ENCODE measurements at regions not wholly inside any gene's neighbourhood (a gene's known extent, or its start where the extent isn't known, plus 50 kb on each side); places are given as distances from the start of the nearest gene placed in this dataset.

GRCh38 chr10:130495891-130496636, 359.9 kb downstream of the GLRX3 start (continued):
- TF ChIP-seq ZNF331 (CRISPR knock-in tag; IDR thresholded peaks at IDR 0.05; ENCODE audit: low read depth), result no peak

GRCh38 chr10:130497056-130498010, 361.1 kb downstream of the GLRX3 start:
- no peak for TF ChIP-seq CTCF (conservative IDR thresholded peaks at IDR 0.05; ENCODE audit: low read depth in 2 of 2)
- TF ChIP-seq CREB1 (CRISPR knock-in tag; IDR thresholded peaks at IDR 0.05; ENCODE audit: low read depth), result no peak
- no peak for TF ChIP-seq ETS1 (IDR thresholded peaks at IDR 0.05)
- H3K27me3 Mint-ChIP-seq (ENCODE audit: insufficient read depth, low read depth, poor library complexity), result peaks cover 3% of the 10 kb centered on the region
- H3K4me2 ChIP-seq, result no peak overlapping the region
- peaks cover 65% of the 10 kb centered on the region for H3K36me3 Mint-ChIP-seq (ENCODE audit: low read depth)
- no peak for ATAC-seq
- H2AFZ ChIP-seq, result no peak overlapping the region
- no peaks in the 10 kb centered on the region for H3K27me3 ChIP-seq (ENCODE audit: insufficient read depth)
- H4K20me1 ChIP-seq (replicated peaks; ENCODE audit: insufficient read depth), result no peaks in the 10 kb centered on the region
- no peak overlapping the region for H3K27ac ChIP-seq (ENCODE audit: low read depth)
- H3F3A ChIP-seq (replicated peaks; ENCODE audit: low read depth), result no peaks in the 10 kb centered on the region
- H3K4me3 Mint-ChIP-seq, result no peak overlapping the region
- no peak overlapping the region for H3K4me3 ChIP-seq
- H3K4me1 Mint-ChIP-seq, result no peaks in the 10 kb centered on the region
- H3K36me3 ChIP-seq (ENCODE audit: insufficient read depth), result no peaks in the 10 kb centered on the region
- H3K9me2 ChIP-seq (ENCODE audit: insufficient read depth), result no peaks in the 10 kb centered on the region
- no peak overlapping the region for H3K27ac Mint-ChIP-seq
- H3K4me1 ChIP-seq (ENCODE audit: insufficient read depth), result no peaks in the 10 kb centered on the region
- no peak for DNase-seq (ENCODE audit: low spot score)
- H3K9me3 Mint-ChIP-seq, result peaks cover 100% of the 10 kb centered on the region
- no peaks in the 10 kb centered on the region for H3K79me2 ChIP-seq (replicated peaks; ENCODE audit: insufficient read depth)

- no peaks in the 10 kb centered on the region for H3K36me3 ChIP-seq (ENCODE audit: insufficient read depth)
- H2AFZ ChIP-seq, result no peak overlapping the region
- no peak overlapping the region for H3K27ac Mint-ChIP-seq
- H3K4me1 ChIP-seq (ENCODE audit: insufficient read depth), result no peaks in the 10 kb centered on the region
- H3F3A ChIP-seq (replicated peaks; ENCODE audit: low read depth), result no peaks in the 10 kb centered on the region
- H3K4me3 Mint-ChIP-seq, result no peak overlapping the region
- H3K4me1 Mint-ChIP-seq, result no peaks in the 10 kb centered on the region
- no peak overlapping the region for H3K4me3 ChIP-seq
- no peak for ATAC-seq
- no peak overlapping the region for H3K4me2 ChIP-seq
- no peak for DNase-seq (ENCODE audit: low spot score)
- peaks cover 3% of the 10 kb centered on the region for H3K27me3 Mint-ChIP-seq (ENCODE audit: insufficient read depth, low read depth, poor library complexity)
- peaks cover 63% of the 10 kb centered on the region for H3K36me3 Mint-ChIP-seq (ENCODE audit: low read depth)
- H3K27ac ChIP-seq (ENCODE audit: low read depth), result no peak overlapping the region
- no peaks in the 10 kb centered on the region for H4K20me1 ChIP-seq (replicated peaks; ENCODE audit: insufficient read depth)
- H3K79me2 ChIP-seq (replicated peaks; ENCODE audit: insufficient read depth), result no peaks in the 10 kb centered on the region
- H3K9me2 ChIP-seq (ENCODE audit: insufficient read depth), result no peaks in the 10 kb centered on the region
- no peaks in the 10 kb centered on the region for H3K27me3 ChIP-seq (ENCODE audit: insufficient read depth)
- H3K9me3 Mint-ChIP-seq, result peaks cover 100% of the 10 kb centered on the region
- no peak for TF ChIP-seq ETS1 (IDR thresholded peaks at IDR 0.05)
- TF ChIP-seq ZNF462 (CRISPR knock-in tag; IDR thresholded peaks at IDR 0.05), result no peak
These were observed 361.9 kb downstream of the GLRX3 start for GRCh38 chr10:130498042-130498441.

All from GM23338 (cell line).